HEK293 (cell line): ENCODE measurements at regions not wholly inside any gene's neighbourhood (a gene's known extent, or its start where the extent isn't known, plus 50 kb on each side); places are given as distances from the start of the nearest gene placed in this dataset.

ENCODE experiments used
- CTCF ChIP-seq: fragments of 450-650 bp; formaldehyde crosslinking; IDR thresholded peaks from 2 replicates; pipeline ENCODE4 v1.5.1; 2016; ENCODE audit warnings: missing biosample characterization, missing genetic modification characterization
- SP2 ChIP-seq: fragments of 450-650 bp; formaldehyde crosslinking; IDR thresholded peaks from 2 replicates; pipeline ENCODE4 v1.5.1; 2016; ENCODE audit warnings: missing biosample characterization, missing genetic modification characterization
- ZBTB17 ChIP-seq: fragments of 450-650 bp; formaldehyde crosslinking; IDR thresholded peaks from 2 replicates; pipeline ENCODE4 v1.5.1; 2016; ENCODE audit warnings: missing biosample characterization, missing genetic modification characterization
- ZFP37 ChIP-seq: fragments of 450-650 bp; formaldehyde crosslinking; IDR thresholded peaks from 2 replicates; pipeline ENCODE4 v1.5.1; 2016; ENCODE audit warnings: missing biosample characterization, missing genetic modification characterization
- ZNF114 ChIP-seq: fragments of 450-650 bp; formaldehyde crosslinking; IDR thresholded peaks from 2 replicates; pipeline ENCODE4 v1.5.0; 2017; ENCODE audit warnings: missing biosample characterization, missing genetic modification characterization
- ZNF24 ChIP-seq: fragments of 450-650 bp; formaldehyde crosslinking; IDR thresholded peaks from 2 replicates; pipeline ENCODE4 v1.5.1; 2016; ENCODE audit warnings: missing biosample characterization, missing genetic modification characterization
- ZNF510 ChIP-seq: fragments of 450-650 bp; formaldehyde crosslinking; IDR thresholded peaks from 2 replicates; pipeline ENCODE4 v1.5.1; 2018; ENCODE audit warnings: mild to moderate bottlenecking, missing genetic modification characterization, missing biosample characterization; ENCODE audit not compliant: insufficient replicate concordance
- ZNF560 ChIP-seq: fragments of 450-650 bp; formaldehyde crosslinking; IDR thresholded peaks from 2 replicates; pipeline ENCODE4 v1.5.1; 2017; ENCODE audit warnings: missing biosample characterization, missing genetic modification characterization, borderline replicate concordance
- ZNF658 ChIP-seq: fragments of 450-650 bp; formaldehyde crosslinking; IDR thresholded peaks from 2 replicates; pipeline ENCODE4; 2016; ENCODE audit warnings: missing biosample characterization, missing genetic modification characterization
- ZNF707 ChIP-seq: fragments of 450-650 bp; formaldehyde crosslinking; IDR thresholded peaks from 2 replicates; pipeline ENCODE4 v1.5.1; 2016; ENCODE audit warnings: missing biosample characterization, missing genetic modification characterization
- ZSCAN18 ChIP-seq: fragments of 450-650 bp; formaldehyde crosslinking; IDR thresholded peaks from 2 replicates; pipeline ENCODE4 v1.5.1; 2016; ENCODE audit warnings: missing biosample characterization, missing genetic modification characterization

GRCh38 chr16:59123479-59123878 is 389.4 kb upstream of the GOT2 start:
- TF ChIP-seq ZNF560 (tag by site-specific recombination) = no peak
- no peak for TF ChIP-seq ZSCAN18 (tag by site-specific recombination)
- TF ChIP-seq ZNF658 (tag by site-specific recombination) = no peak
- TF ChIP-seq ZBTB17 (tag by site-specific recombination) = no peak
- TF ChIP-seq CTCF (tag by site-specific recombination) = no peak
- no peak for TF ChIP-seq ZNF24 (tag by site-specific recombination)
- no peak for TF ChIP-seq ZNF707
- no peak for TF ChIP-seq SP2 (tag by site-specific recombination)
- TF ChIP-seq ZNF114 (tag by site-specific recombination) = no peak
- TF ChIP-seq ZNF510 (tag by site-specific recombination) = no peak
- TF ChIP-seq ZFP37 (tag by site-specific recombination) = no peak
